ENCODE measurements at regions not wholly inside any gene's neighbourhood (a gene's known extent, or its start where the extent isn't known, plus 50 kb on each side); places are given as distances from the start of the nearest gene placed in this dataset.
"Not testable (repeated sequence)": the region's sequence is repeated elsewhere in the genome, so short reads cannot be mapped to it uniquely, and the experiment has no call there.

- DNase-seq, result no peak
Observed at GRCh38 chr2:199131136-199131655, 326.5 kb downstream of the SATB2 start.

GRCh38 chr2:199130501-199130900 is 327.2 kb downstream of the SATB2 start:
- DNase-seq, result no peak

- DNase-seq, result no peak
Observed at GRCh38 chr2:199128476-199129229, 329.1 kb downstream of the SATB2 start.

DNA sequence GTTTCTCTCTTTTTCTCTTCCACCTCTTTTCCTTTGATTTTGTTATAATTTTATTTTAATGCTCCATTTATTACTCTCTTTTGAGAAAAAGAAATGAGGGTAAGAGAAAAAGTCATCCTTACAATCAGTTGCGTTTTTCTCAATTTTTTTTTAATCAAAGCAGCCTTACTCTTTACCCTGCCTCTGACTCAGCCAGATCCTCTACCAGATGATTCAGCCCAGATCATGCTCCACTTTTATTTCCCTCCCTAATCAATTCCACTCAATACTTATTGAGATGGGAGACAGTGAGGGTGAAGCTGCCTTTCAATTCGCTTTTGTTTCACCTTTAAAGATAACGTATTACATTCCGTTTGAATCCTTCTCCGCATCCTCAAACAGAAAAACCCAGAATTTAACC is 337.9 kb downstream of the SATB2 start:
- no peak for DNase-seq

GRCh38 chr2:199118673-199119112 is 339.0 kb downstream of the SATB2 start:
- no peak for DNase-seq

GRCh38 chr2:199115169-199115568 is 342.6 kb downstream of the SATB2 start:
- no peak for DNase-seq

DNA sequence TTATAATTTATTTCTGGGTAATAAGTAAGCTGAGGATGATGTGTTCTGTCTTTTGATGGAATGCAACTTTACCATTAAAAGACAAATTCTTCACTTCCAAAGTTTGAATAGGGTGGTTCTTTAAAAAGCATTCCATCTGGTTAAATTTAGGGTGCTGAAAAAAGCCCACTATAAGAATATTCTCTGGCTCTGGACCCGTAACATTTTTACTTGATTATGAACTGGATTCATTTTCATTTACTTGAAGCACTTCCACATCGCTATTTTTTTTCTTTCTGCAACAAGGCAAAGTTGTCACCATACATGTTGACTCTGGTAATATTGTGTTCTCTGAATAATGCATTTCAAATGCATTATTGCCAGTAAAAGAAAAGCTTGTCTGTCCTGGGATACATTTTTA is 344.6 kb downstream of the SATB2 start:
- no peak for DNase-seq

GRCh38 chr2:199111458-199111857 is 346.3 kb downstream of the SATB2 start:
- no peak for DNase-seq

DNA sequence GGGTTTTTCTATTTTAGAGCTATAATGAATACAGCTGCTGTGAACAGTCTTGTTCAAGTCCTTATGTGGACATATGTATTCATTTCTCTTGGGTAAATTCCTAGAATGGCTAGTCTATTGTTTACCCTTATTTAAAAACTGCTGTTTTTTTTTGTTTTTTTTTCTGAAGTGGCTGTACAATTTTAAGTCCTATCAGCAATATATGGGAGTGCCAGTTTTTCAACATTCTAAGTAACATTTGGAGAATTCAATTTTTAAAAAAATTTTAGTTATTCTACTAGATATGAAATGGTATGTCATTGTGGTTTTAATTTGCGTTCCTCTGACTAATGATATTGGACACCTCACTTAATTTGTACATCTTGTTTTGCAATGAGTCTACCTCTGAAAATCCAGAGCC is 349.7 kb downstream of the SATB2 start:
- no peak for DNase-seq

DNA sequence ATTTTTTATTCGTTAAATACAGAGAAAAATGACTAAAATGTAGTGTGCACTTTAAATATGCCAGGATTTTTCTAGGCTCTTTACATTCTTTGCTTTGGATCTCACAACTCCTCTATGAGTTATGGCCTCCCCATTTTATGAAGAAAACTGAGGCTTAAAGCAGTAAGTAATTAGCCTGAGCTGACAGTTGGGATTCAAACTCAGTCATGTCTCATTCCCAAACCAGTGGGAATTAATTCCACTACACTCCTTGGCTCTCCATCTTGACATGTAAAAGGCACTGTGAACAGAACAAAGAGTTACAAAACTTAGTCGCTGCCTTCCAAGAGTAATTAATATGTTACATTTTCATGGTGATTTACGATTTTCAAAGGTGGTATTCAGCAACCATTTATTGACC is 351.9 kb downstream of the SATB2 start:
- no peak for DNase-seq

- DNase-seq, result no peak
Observed at GRCh38 chr2:199101487-199101886, 356.3 kb downstream of the SATB2 start.

- no peak for DNase-seq
Observed at GRCh38 chr2:199100326-199101110, 357.2 kb downstream of the SATB2 start.

DNA sequence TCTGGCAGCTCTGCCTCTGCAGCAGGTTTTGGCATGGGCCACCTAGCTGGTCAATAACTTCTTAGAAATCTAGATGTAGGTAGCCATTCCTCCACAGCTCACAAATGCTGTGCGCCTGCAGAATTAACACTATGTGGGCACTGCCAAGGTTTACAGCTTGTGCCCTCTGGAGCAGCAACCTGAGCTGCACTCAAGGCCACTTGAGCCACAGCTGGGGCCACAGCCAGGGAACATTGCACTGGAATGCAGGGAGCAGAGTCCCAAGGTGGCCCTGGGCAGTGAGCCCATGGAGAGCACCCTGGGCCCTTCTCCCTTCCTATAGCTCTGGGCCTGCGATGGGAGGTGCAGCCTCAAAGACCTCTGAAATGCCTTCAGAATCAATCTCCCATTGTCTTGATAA is 365.3 kb downstream of the SATB2 start:
- DNase-seq, result no peak

DNA sequence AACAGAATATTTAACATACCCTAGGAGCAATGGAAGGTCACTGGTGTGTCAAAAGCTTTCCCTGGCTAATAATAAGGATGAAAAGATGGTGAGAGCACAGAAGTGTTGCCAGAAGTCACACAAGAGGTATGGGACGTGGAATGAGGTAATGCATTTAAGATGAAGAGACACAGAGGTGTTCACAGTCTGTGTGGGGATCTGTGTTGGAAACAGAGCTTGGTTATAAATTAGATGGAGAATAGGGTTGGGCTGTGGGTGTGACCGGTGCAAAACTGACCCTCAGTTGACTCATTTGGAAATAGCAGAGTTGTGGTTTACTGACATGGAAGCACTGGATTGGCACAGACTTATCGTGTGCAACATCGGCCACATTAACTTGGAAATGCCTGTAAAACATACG is 372.5 kb downstream of the SATB2 start:
- no peak for DNase-seq

DNA sequence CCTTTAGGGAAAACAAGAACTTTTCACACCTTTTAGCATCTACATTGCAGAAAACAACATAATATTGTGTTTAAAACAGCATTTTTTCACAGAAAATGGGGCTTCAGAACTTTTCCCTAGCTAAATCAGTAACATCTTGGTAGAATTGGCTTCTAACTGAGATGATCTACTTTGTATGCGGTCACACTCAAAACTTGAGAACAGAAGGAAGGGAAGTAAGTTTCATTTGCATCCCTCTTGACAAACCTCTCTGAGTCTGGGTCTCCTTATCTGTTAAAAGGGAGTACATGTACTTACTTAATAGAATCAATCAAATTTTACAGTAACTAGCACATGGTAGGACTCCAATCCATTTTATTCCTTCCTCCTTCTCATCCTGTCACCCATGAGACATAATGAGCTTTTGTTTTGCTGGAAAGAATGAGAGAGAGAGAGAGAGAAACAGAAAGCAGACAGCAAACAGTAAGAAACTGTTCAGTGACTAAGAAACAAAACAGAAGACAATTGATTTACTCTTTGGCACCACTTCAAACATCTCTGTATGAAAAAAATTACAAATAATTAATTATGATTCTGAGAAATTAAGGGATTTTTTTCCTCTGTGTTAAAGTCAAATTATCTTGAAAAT is 387.3 kb downstream of the SATB2 start:
- DNase-seq, result no peak

DNA sequence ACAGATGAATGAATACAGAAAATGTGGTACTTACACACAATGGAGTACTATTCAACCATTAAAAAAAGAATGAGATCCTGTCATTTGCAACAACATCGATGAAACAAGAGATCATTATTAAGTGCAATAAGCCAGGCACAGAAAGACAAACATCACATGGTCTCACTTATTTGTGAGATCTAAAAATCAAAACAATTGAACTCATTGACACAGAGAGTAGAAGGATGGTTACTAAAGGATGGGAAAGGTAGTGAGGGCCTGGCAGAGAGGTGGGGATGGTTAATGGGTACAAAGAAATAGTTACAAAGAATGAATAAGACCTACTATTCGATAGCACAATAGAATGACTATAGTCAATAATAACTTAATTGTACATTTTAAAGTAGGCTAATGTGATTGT is 393.5 kb downstream of the SATB2 start:
- DNase-seq, result no peak

DNA sequence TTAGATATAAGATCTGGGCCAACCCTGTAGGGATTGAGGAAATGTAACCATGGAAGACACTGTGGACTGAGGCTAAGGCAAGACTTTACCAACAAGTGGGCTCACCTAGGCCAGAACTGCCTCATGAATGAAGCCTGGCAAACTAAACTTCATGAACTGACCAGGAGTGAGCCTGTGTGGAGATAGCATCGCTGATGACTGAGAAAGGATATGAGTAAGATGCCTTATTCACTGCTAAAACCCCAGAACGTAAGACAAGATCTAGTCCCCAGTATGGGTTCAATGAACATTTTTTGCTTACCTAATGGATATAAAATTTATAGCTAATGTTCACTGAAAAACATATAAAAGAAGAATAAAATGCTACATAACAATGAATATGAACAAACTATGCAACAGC is 399.8 kb downstream of the SATB2 start:
- no peak for DNase-seq

- no peak for DNase-seq
Observed at GRCh38 chr2:199055336-199055735, 402.4 kb downstream of the SATB2 start.

DNA sequence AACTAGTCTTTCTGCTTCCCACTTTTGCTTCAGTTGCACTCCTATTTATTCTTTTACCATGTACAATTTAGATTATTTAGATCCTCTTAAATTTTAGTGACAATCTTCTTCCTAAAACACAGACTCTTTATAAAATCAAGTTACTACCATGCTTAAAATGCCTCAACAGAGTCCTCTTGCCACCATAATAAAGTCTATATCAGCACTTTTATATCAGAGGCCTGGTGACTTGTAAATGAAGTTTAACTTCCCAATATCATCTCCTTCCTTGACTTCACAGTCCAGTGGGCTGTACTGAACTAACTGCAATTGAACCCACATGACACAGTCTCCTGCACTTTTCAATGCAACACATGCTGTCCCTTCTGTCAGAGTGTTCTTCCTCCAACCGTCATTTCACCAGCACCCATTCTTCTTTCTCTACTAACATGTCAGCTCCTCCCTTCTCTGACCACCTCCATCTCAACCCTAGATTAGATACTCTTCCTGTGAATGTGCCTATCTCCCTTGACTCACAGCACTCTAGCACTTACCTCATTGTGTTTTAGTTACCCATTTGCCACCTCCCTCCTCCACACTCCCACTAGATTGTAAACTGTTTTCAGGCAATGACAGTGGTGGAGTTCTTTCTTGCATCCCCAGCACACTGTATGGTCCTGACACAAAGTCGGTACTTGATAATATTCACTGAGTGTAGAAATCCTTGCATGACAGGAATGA is 414.9 kb downstream of the SATB2 start:
- no peak for DNase-seq

- no peak for DNase-seq
Observed at GRCh38 chr2:199040522-199040921, 417.2 kb downstream of the SATB2 start.

GRCh38 chr2:199033761-199034160 is 424.0 kb downstream of the SATB2 start:
- not testable (repeated sequence) for DNase-seq

DNA sequence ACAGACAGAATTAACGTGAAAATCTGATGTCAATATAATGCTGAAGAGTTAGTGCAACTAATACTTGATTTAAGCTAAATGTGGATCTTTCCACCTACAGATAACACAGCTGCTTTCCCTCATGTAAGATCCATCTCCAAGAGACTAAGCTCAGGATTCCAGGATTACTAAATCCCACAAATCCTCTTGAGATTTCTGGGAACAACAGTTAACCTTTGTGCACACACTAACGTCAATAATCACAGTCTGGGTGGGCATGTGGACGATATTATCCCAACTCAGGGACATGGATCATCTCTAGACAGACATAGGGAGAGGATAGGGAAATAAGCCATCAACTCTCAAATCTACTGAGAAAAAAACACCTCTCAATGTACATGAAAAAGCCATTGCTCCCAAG is 432.6 kb downstream of the SATB2 start:
- no peak for DNase-seq

DNA sequence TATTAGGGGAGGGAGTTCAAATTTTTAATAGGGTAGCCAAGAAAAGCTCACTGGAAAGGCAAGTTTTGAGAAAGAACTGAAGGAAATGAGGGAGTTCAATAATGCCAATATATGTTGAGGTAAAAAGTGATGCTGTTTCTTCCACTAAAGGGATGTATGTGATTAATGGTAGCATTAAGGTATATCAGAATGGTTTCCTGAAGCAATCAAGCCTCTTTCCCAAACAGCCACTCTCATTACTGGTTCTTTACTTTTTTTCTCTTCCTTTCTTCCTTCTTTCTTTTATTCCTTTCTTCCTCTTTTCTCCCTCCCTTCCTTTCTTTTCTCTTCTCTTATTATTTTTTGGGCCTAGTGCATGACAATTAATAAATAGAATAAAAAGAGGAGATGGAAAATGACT is 433.5 kb downstream of the SATB2 start:
- no peak for DNase-seq

All from activated CD4-positive, alpha-beta T cell treated with anti-CD3 and anti-CD28 coated beads for 1 hour (primary cell).